A549 (cell line): ENCODE measurements at regions not wholly inside any gene's neighbourhood (a gene's known extent, or its start where the extent isn't known, plus 50 kb on each side); places are given as distances from the start of the nearest gene placed in this dataset.

Source experiments
- ATAC-seq, 2 experiments: fragments of 200-7000 bp in 1 of 2; fragments of >200 bp in 1 of 2; cut with Nextera tagmentation in 1 of 2; cut with Tn5 transposase in 1 of 2; 3 replicates each; pipeline versions ENCODE4 v1.8.0 to v1.9.1; 2018 to 2020; ENCODE audit warnings: mild to moderate bottlenecking in 1 of 2, moderate library complexity in 1 of 2
- CTCF ChIA-PET: fragments of 300-600 bp; sonication (Branson Sonifier 250); formaldehyde crosslinking; extraction: SDS; loops from one replicate; lab custom pipeline; 2021; ENCODE audit warnings: antibody characterized with exemption, inconsistent platforms; lab: Yijun Ruan, JAX
- POLR2A ChIA-PET: fragments of 350-600 bp; formaldehyde crosslinking; extraction: SDS; loops from one replicate; lab custom pipeline; 2021; ENCODE audit warnings: antibody characterized with exemption, inconsistent platforms; lab: Yijun Ruan, JAX
- DNase-seq, 2 experiments: peaks; one replicate each; pipeline versions ENCODE4 v3.0.0 to v3.0.0-alpha.2; 2011 to 2016; ENCODE audit warnings: low read depth in 1 of 2, low spot score in 1 of 2
- FAIRE-seq: peaks from 2 replicates; lab custom pipeline; 2011; peaks lifted over from hg19 to GRCh38; lab: Jason Lieb, UNC
- H3K27ac ChIP-seq, 2 experiments: fragments of >200 bp; sonication (Bioruptor Twin); formaldehyde crosslinking; 3 replicates each; pipeline ENCODE4 v1.5.1; 2016 to 2017
- H3K4me1 ChIP-seq: fragments of >200 bp; sonication (Bioruptor Twin); formaldehyde crosslinking; 3 replicates; pipeline ENCODE4 v1.6.1; 2016
- H3K4me2 ChIP-seq: fragments of >200 bp; sonication (Bioruptor Twin); formaldehyde crosslinking; 3 replicates; pipeline ENCODE4 v1.6.1; 2016
- H3K4me3 ChIP-seq: fragments of >200 bp; sonication (Bioruptor Twin); formaldehyde crosslinking; 3 replicates; pipeline ENCODE4 v1.5.1; 2016
- H3K9me3 ChIP-seq: fragments of >200 bp; sonication (Bioruptor Twin); formaldehyde crosslinking; 3 replicates; pipeline ENCODE4 v1.6.1; 2016
- BHLHE40 ChIP-seq: IDR thresholded peaks from 2 replicates; pipeline ENCODE4 v1.6.1; 2012; ENCODE audit warnings: low read depth, low read length, inconsistent platforms
- CEBPB ChIP-seq, 2 experiments: fragments of >200 bp in 1 of 2; sonication (Bioruptor Twin) in 1 of 2; formaldehyde crosslinking in 1 of 2; IDR thresholded peaks; 2 replicates each; pipeline ENCODE4 v1.6.1; 2012 to 2016
- CHD2 ChIP-seq: fragments of 150-350 bp; IDR thresholded peaks from 2 replicates; pipeline ENCODE4 v1.6.1; 2014; ENCODE audit warnings: low read length; ENCODE audit not compliant: partially characterized antibody
- CTCF ChIP-seq: fragments of >200 bp; sonication (Bioruptor Twin); formaldehyde crosslinking; IDR thresholded peaks from 3 replicates; pipeline ENCODE4 v1.5.1; 2016
- EHF ChIP-seq: fragments of 250-450 bp; sonication (Bioruptor Pico); IDR thresholded peaks from 2 replicates; pipeline ENCODE4 v1.5.0; 2020; ENCODE audit warnings: mild to moderate bottlenecking
- EP300 ChIP-seq, 2 experiments: fragments of >200 bp; sonication (Bioruptor Twin); formaldehyde crosslinking; IDR thresholded peaks; 2 replicates in 1 of 2; 3 replicates in 1 of 2; pipeline ENCODE4 v1.6.1; 2016 to 2017
- ESRRA ChIP-seq: fragments of 150-350 bp; IDR thresholded peaks from 2 replicates; pipeline ENCODE4 v1.6.1; 2014; ENCODE audit warnings: mild to moderate bottlenecking, low read length, borderline replicate concordance
- FOSB ChIP-seq: fragments of 250-450 bp; sonication (Bioruptor Pico); IDR thresholded peaks from 2 replicates; pipeline ENCODE4 v1.5.0; 2020; ENCODE audit warnings: mild to moderate bottlenecking, moderate library complexity
- FOXS1 ChIP-seq: fragments of 250-450 bp; sonication (Bioruptor Pico); IDR thresholded peaks from 2 replicates; pipeline ENCODE4 v1.5.0; 2020; ENCODE audit warnings: mild to moderate bottlenecking, moderate library complexity
- HEYL ChIP-seq: fragments of 250-450 bp; sonication (Bioruptor Pico); IDR thresholded peaks from 2 replicates; pipeline ENCODE4 v1.8.0; 2021; ENCODE audit warnings: mild to moderate bottlenecking, moderate library complexity
- HOXB5 ChIP-seq: fragments of 250-450 bp; sonication (Bioruptor Pico); IDR thresholded peaks from 2 replicates; pipeline ENCODE4 v1.5.0; 2020; ENCODE audit warnings: mild to moderate bottlenecking, moderate library complexity
- JUNB ChIP-seq: fragments of >200 bp; sonication (Bioruptor Twin); formaldehyde crosslinking; IDR thresholded peaks from 2 replicates; pipeline ENCODE4 v1.6.1; 2016
- KDM5A ChIP-seq: fragments of 200-600 bp; sonication (generic); IDR thresholded peaks from 2 replicates; pipeline ENCODE4 v1.6.1; 2016; ENCODE audit warnings: antibody characterized with exemption, mild to moderate bottlenecking
- MYC ChIP-seq: IDR thresholded peaks from 2 replicates; pipeline ENCODE4 v1.6.1; 2012; ENCODE audit warnings: mild to moderate bottlenecking, inconsistent platforms, low read length, improper control_type of control experiment, borderline replicate concordance
- NFE2L2 ChIP-seq: fragments of 150-350 bp; conservative IDR thresholded peaks from 2 replicates; pipeline ENCODE4 v1.6.1; 2014; ENCODE audit warnings: low read length
- PHF8 ChIP-seq: fragments of 200-600 bp; sonication (generic); IDR thresholded peaks from 2 replicates; pipeline ENCODE4 v1.6.1; 2016; ENCODE audit warnings: low read depth, mild to moderate bottlenecking, antibody characterized with exemption, moderate library complexity, borderline replicate concordance
- POLR2A ChIP-seq: IDR thresholded peaks from 2 replicates; pipeline ENCODE4 v1.6.1; 2012; ENCODE audit warnings: mild to moderate bottlenecking, low read length
- POLR2AphosphoS2 ChIP-seq: conservative IDR thresholded peaks from 2 replicates; pipeline ENCODE4 v1.6.1; 2012; ENCODE audit warnings: low read length, improper control_type of control experiment, inconsistent platforms
- RFX5 ChIP-seq: fragments of 450-650 bp; IDR thresholded peaks from 2 replicates; pipeline ENCODE4 v1.7.1; 2014; ENCODE audit warnings: antibody characterized with exemption, mild to moderate bottlenecking, moderate library complexity
- SMC3 ChIP-seq: fragments of >200 bp; sonication (Bioruptor Twin); formaldehyde crosslinking; IDR thresholded peaks from 3 replicates; pipeline ENCODE4 v1.6.1; 2018; ENCODE audit warnings: inconsistent platforms
- TFCP2L1 ChIP-seq: fragments of 250-450 bp; sonication (Bioruptor Pico); IDR thresholded peaks from 2 replicates; pipeline ENCODE4 v1.5.0; 2021; ENCODE audit warnings: mild to moderate bottlenecking
- TP53 ChIP-seq: fragments of 250-450 bp; sonication (Bioruptor Pico); IDR thresholded peaks from 2 replicates; pipeline ENCODE4 v1.5.0; 2021; ENCODE audit warnings: mild to moderate bottlenecking, moderate library complexity
- ZFP36 ChIP-seq: fragments of 450-650 bp; IDR thresholded peaks from 2 replicates; pipeline ENCODE4 v1.6.1; 2014; ENCODE audit warnings: borderline replicate concordance; ENCODE audit not compliant: partially characterized antibody
- ZSCAN20 ChIP-seq: fragments of 250-450 bp; sonication (Bioruptor Pico); IDR thresholded peaks from 2 replicates; pipeline ENCODE4 v1.8.0; 2022; ENCODE audit warnings: mild to moderate bottlenecking, moderate library complexity
- WGBS: methylation state at CpG from one replicate; pipeline ENCODE4 v1.1.6; 2017; ENCODE audit errors: missing lambda C conversion rate; 5-methylcytosine and 5-hydroxymethylcytosine counted together
- TF ChIP-seq, protein P1 (sequence below): fragments of 150-350 bp; IDR thresholded peaks from 2 replicates; pipeline ENCODE4 v1.6.1; 2014; ENCODE audit warnings: low read depth, mild to moderate bottlenecking, low read length
- TF ChIP-seq, protein P2 (sequence below): fragments of 200-600 bp; sonication (generic); IDR thresholded peaks from 2 replicates; pipeline ENCODE4 v1.6.1; 2016; ENCODE audit warnings: antibody characterized with exemption, mild to moderate bottlenecking, moderate library complexity
- TF ChIP-seq, protein P3 (sequence below): IDR thresholded peaks from 2 replicates; pipeline ENCODE4 v1.6.1; 2012
- TF ChIP-seq, protein P4 (sequence below): IDR thresholded peaks from 2 replicates; pipeline ENCODE4 v1.6.1; 2012
- TF ChIP-seq, protein P5 (sequence below): fragments of 250-450 bp; sonication (Bioruptor Pico); IDR thresholded peaks from 2 replicates; pipeline ENCODE4 v1.5.0; 2020; ENCODE audit warnings: low read depth, mild to moderate bottlenecking, moderate library complexity

DNA sequence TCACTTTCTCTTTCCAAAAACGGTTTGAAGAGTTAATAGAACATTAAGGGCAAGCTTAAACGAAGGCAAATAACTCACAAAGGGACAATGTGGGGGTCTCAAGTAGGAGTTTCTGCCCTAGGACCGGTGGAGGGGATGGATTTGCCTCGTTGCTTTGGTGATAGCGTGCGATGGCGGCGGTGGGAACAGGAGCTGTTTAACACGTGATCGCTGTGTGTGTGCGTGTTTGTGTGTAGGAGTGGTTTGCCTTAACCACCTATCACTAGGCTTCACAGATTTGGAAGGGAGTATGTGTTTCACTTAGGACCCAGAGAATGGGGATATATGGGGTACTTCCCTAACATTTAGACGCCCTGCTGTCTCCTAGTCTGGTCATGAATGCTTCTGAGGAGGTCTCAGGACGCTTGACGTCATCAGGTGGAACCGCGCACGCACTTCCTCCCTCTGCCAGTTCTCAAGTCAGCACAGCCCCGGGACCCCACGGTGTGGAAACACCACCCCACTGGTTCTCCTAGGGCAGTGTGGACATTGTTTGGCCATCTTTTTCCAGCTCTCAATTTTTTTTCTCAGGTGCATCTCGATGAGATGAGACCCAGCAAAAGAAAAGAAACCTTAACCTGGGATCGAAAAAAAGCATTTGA lies 231.2 kb downstream of the ATP23 start:
- Histone ChIP-seq H3K4me3 (no peak overlapping the region), H3K9me3 (no peaks in the 10 kb centered on the region), H3K27ac (no peak overlapping the region), H3K4me1 (peaks cover 3% of the 10 kb centered on the region; the same call in 1 of the 3 replicates), H3K4me2 (no peak overlapping the region)
- WGBS = 74% methylated on average over 21 of the region's 21 CpGs
- ATAC-seq = no peak
- FAIRE-seq = no peak
- CTCF ChIA-PET = no interaction called here
- TF ChIP-seq HEYL (CRISPR knock-in tag) (no peak), KDM5A (no peak), POLR2A (no peak), FOXS1 (CRISPR knock-in tag) (no peak), CEBPB (IDR thresholded peaks at IDR 0.05) (no peak), POLR2AphosphoS2 (no peak), JUNB (no peak), ESRRA (no peak), TP53 (CRISPR knock-in tag) (no peak), CTCF (no peak), RFX5 (no peak), EP300 (IDR thresholded peaks at IDR 0.05) (no peak), FOSB (CRISPR knock-in tag) (no peak)
- TF ChIP-seq, protein P1, sequence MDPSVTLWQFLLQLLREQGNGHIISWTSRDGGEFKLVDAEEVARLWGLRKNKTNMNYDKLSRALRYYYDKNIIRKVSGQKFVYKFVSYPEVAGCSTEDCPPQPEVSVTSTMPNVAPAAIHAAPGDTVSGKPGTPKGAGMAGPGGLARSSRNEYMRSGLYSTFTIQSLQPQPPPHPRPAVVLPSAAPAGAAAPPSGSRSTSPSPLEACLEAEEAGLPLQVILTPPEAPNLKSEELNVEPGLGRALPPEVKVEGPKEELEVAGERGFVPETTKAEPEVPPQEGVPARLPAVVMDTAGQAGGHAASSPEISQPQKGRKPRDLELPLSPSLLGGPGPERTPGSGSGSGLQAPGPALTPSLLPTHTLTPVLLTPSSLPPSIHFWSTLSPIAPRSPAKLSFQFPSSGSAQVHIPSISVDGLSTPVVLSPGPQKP = no peak
- TF ChIP-seq, protein P2, sequence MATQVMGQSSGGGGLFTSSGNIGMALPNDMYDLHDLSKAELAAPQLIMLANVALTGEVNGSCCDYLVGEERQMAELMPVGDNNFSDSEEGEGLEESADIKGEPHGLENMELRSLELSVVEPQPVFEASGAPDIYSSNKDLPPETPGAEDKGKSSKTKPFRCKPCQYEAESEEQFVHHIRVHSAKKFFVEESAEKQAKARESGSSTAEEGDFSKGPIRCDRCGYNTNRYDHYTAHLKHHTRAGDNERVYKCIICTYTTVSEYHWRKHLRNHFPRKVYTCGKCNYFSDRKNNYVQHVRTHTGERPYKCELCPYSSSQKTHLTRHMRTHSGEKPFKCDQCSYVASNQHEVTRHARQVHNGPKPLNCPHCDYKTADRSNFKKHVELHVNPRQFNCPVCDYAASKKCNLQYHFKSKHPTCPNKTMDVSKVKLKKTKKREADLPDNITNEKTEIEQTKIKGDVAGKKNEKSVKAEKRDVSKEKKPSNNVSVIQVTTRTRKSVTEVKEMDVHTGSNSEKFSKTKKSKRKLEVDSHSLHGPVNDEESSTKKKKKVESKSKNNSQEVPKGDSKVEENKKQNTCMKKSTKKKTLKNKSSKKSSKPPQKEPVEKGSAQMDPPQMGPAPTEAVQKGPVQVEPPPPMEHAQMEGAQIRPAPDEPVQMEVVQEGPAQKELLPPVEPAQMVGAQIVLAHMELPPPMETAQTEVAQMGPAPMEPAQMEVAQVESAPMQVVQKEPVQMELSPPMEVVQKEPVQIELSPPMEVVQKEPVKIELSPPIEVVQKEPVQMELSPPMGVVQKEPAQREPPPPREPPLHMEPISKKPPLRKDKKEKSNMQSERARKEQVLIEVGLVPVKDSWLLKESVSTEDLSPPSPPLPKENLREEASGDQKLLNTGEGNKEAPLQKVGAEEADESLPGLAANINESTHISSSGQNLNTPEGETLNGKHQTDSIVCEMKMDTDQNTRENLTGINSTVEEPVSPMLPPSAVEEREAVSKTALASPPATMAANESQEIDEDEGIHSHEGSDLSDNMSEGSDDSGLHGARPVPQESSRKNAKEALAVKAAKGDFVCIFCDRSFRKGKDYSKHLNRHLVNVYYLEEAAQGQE = no peak
- no peak for DNase-seq
- POLR2A ChIA-PET = no interaction called here

DNA sequence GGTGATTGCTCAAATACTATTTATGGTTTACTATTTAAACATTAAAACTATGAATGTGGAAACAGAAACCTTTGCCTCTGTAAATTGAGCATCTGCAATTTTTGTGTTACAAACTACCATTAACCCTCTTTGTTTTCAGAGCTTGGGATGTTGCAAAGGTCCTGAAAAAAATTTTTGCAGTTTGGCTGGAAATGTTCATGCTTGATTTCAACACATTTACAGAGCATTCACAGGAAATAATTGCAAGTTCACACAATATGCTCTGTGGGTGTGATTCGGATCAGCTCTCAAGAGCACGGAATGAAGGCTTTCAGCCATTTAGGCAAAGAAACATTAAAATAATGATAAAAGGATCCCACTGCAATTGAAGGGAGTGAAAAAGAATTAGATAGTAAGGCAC lies 232.9 kb downstream of the ATP23 start:
- ChIA-PET CTCF (interaction anchor here (0.6 kb wide), 1 partner anchor 28 kb away, joined by 4 read pairs; no protein-coding TSS in a partner anchor), POLR2A (no interaction called here)
- WGBS = 82% methylated on average over 2 of the region's 2 CpGs
- Histone ChIP-seq H3K27ac (no peak overlapping the region), H3K4me1 (peaks cover 3% of the 10 kb centered on the region; the same call in 1 of the 3 replicates), H3K9me3 (no peaks in the 10 kb centered on the region), H3K4me3 (no peak overlapping the region), H3K4me2 (no peak overlapping the region)
- no peak for FAIRE-seq
- no peak for ATAC-seq
- DNase-seq = no peak
- TF ChIP-seq, protein P3, sequence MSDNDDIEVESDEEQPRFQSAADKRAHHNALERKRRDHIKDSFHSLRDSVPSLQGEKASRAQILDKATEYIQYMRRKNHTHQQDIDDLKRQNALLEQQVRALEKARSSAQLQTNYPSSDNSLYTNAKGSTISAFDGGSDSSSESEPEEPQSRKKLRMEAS = no peak
- TF ChIP-seq EHF (CRISPR knock-in tag) (no peak), SMC3 (no peak), ZSCAN20 (CRISPR knock-in tag) (no peak), BHLHE40 (no peak), CHD2 (no peak), ZFP36 (no peak), NFE2L2 (no peak), HOXB5 (CRISPR knock-in tag) (no peak), CEBPB (IDR thresholded peaks at IDR 0.05) (no peak), TFCP2L1 (no peak), MYC (no peak), PHF8 (no peak)
- TF ChIP-seq, protein P4, sequence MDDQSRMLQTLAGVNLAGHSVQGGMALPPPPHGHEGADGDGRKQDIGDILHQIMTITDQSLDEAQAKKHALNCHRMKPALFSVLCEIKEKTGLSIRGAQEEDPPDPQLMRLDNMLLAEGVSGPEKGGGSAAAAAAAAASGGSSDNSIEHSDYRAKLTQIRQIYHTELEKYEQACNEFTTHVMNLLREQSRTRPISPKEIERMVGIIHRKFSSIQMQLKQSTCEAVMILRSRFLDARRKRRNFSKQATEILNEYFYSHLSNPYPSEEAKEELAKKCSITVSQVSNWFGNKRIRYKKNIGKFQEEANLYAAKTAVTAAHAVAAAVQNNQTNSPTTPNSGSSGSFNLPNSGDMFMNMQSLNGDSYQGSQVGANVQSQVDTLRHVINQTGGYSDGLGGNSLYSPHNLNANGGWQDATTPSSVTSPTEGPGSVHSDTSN = no peak
- TF ChIP-seq, protein P5, sequence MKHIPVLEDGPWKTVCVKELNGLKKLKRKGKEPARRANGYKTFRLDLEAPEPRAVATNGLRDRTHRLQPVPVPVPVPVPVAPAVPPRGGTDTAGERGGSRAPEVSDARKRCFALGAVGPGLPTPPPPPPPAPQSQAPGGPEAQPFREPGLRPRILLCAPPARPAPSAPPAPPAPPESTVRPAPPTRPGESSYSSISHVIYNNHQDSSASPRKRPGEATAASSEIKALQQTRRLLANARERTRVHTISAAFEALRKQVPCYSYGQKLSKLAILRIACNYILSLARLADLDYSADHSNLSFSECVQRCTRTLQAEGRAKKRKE = no peak
- TF ChIP-seq, protein P1 = no peak
